SH-SY5Y (cell line): ENCODE measurements at regions not wholly inside any gene's neighbourhood (a gene's known extent, or its start where the extent isn't known, plus 50 kb on each side); places are given as distances from the start of the nearest gene placed in this dataset.

Experiments used
- GATA2 ChIP-seq: IDR thresholded peaks from 2 replicates; pipeline ENCODE4 v1.6.1; 2011; ENCODE audit warnings: mild to moderate bottlenecking, low read depth, low read length
- GATA3 ChIP-seq: IDR thresholded peaks from 2 replicates; pipeline ENCODE4 v1.6.1; 2011; ENCODE audit warnings: low read depth, mild to moderate bottlenecking, low read length, moderate library complexity

- no peak for TF ChIP-seq GATA2
- TF ChIP-seq GATA3, result no peak
Measured at GRCh38 chr11:91717169-91717568, 507.4 kb upstream of the FAT3 start.
